Colonic mucosa (tissue), 4 donors: ENCODE measurements at regions not wholly inside any gene's neighbourhood (a gene's known extent, or its start where the extent isn't known, plus 50 kb on each side); places are given as distances from the start of the nearest gene placed in this dataset. TPM values are rescaled to one million over a fixed set of nuclear protein-coding genes. Genes with fewer than 3 reads are reported as not detected.

ENCODE experiments used
- DNase-seq: peaks from one replicate; pipeline ENCODE4 v3.0.0-alpha.2; 2020
- H3K27ac ChIP-seq: fragments of 200-600 bp; one replicate; pipeline ENCODE4 v1.8.0; 2021
- H3K27me3 ChIP-seq: fragments of 200-600 bp; one replicate; pipeline ENCODE4 v1.8.0; 2021
- H3K36me3 ChIP-seq: fragments of 200-600 bp; one replicate; pipeline ENCODE4 v1.8.0; 2021
- H3K4me1 ChIP-seq: fragments of 200-600 bp; one replicate; pipeline ENCODE4 v1.8.0; 2021; ENCODE audit warnings: mild to moderate bottlenecking
- H3K4me3 ChIP-seq: fragments of 200-600 bp; one replicate; pipeline ENCODE4 v1.8.0; 2021
- H3K9ac ChIP-seq, 2 donors: one replicate each; pipeline ENCODE4 v1.7.0; 2013; ENCODE audit warnings: control low read depth in 2 of 2, low read depth in 2 of 2, low read length in 2 of 2
- H3K9me3 ChIP-seq: fragments of 200-600 bp; one replicate; pipeline ENCODE4 v1.8.0; 2021
- intact Hi-C: fragments of 100-400 bp; cut with DNase I; formaldehyde crosslinking; loops from one replicate; pipeline ENCODE4 v1.14.1; 2022
- microRNA-seq: library from miRNA; unstranded; fragments of <30 nt; microRNA quantifications from one replicate; pipeline ENCODE4, GENCODE V29; 2019
- TF ChIP-seq, protein P1 (sequence below): fragments of 200-600 bp; IDR thresholded peaks from one replicate; pipeline ENCODE4 v1.8.0; 2022; ENCODE audit warnings: antibody characterized with exemption, mild to moderate bottlenecking
- donor health status: healthy.
- donor health status: DM: no; HTN: no; CAD: no.
- donor health status: DM: no; HTN: no; CAD: no.

DNA sequence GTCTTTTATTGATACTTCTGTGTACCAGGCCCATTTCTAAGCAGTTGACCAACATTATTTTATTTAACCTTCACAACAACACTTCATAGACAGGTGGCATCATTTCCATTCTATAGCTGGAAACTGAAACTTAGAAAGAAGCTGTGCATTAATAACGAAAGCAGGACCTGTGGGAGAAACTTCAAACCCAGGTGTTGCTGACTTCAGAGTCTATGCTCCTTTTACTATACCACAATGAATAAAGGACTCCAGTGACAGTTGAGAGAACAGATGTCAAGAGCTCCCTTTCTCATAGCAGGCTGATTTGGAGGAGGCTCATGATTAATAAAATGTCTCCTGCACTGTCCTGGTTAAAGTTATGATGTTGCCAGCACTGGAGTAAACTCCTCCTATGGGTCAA, 56.6 kb upstream of the POU3F2 start:
- intact Hi-C loops = no loop called here
- Histone ChIP-seq H3K27me3 (peaks cover 3% of the 10 kb centered on the region), H3K9ac (no peak overlapping the region), H3K9me3 (no peaks in the 10 kb centered on the region), H3K4me3 (no peak overlapping the region), H3K4me1 (no peaks in the 10 kb centered on the region), H3K36me3 (no peaks in the 10 kb centered on the region), H3K27ac (no peak overlapping the region)
- TF ChIP-seq, protein P1, sequence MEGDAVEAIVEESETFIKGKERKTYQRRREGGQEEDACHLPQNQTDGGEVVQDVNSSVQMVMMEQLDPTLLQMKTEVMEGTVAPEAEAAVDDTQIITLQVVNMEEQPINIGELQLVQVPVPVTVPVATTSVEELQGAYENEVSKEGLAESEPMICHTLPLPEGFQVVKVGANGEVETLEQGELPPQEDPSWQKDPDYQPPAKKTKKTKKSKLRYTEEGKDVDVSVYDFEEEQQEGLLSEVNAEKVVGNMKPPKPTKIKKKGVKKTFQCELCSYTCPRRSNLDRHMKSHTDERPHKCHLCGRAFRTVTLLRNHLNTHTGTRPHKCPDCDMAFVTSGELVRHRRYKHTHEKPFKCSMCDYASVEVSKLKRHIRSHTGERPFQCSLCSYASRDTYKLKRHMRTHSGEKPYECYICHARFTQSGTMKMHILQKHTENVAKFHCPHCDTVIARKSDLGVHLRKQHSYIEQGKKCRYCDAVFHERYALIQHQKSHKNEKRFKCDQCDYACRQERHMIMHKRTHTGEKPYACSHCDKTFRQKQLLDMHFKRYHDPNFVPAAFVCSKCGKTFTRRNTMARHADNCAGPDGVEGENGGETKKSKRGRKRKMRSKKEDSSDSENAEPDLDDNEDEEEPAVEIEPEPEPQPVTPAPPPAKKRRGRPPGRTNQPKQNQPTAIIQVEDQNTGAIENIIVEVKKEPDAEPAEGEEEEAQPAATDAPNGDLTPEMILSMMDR = no peak
- DNase-seq = no peak

DNA sequence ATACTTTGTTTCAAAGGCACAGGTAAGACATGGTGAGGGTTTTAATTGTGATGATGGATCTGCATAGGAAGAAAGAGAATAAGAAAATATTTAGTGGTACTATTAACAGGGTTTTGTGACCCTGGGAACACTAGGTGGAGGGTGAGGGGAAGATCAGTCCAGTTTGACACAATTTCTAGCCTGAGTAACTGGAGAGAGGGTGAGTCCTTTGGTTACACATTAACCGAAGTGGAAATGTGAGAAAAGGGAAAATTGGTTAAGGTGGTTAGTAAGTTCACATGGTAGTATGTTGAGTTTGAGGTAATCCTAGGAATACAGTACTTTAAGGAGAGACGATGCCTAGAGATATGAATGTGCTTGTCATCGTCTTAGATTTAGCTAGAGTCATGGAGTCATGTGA, 54.8 kb upstream of the POU3F2 start:
- Histone ChIP-seq H3K9ac (no peak overlapping the region), H3K27ac (no peak overlapping the region), H3K36me3 (no peaks in the 10 kb centered on the region), H3K9me3 (no peaks in the 10 kb centered on the region), H3K4me3 (no peak overlapping the region), H3K4me1 (no peaks in the 10 kb centered on the region), H3K27me3 (peaks cover 3% of the 10 kb centered on the region)
- intact Hi-C loops = no loop called here
- DNase-seq = no peak
- TF ChIP-seq, protein P1 = no peak

DNA sequence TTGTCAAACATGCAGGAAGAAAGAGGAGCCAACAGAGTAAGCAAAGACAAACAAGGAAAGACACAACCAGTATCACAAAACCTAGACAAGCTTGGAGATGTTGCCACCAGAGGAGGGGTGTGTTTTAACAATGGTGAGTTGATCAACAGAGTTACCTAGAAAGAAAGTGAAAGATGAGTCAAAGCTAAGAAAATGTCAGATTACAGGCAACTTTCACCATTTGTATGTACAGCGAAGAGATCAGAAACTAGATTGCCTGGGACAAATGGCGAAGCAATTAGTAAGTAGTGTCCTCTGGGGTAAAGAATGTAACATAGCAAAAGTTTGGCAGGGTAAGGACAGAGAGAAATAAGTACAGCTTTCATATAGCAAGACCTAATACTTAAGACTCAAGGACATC, 51.6 kb upstream of the POU3F2 start:
- no peak overlapping the region for H3K27ac ChIP-seq
- TF ChIP-seq, protein P1 = no peak
- intact Hi-C loops = no loop called here
- H3K9me3 ChIP-seq = no peaks in the 10 kb centered on the region
- H3K36me3 ChIP-seq = no peaks in the 10 kb centered on the region
- H3K4me3 ChIP-seq = no peak overlapping the region
- no peaks in the 10 kb centered on the region for H3K4me1 ChIP-seq
- no peaks in the 10 kb centered on the region for H3K27me3 ChIP-seq
- no peak overlapping the region for H3K9ac ChIP-seq
- no peak for DNase-seq

DNA sequence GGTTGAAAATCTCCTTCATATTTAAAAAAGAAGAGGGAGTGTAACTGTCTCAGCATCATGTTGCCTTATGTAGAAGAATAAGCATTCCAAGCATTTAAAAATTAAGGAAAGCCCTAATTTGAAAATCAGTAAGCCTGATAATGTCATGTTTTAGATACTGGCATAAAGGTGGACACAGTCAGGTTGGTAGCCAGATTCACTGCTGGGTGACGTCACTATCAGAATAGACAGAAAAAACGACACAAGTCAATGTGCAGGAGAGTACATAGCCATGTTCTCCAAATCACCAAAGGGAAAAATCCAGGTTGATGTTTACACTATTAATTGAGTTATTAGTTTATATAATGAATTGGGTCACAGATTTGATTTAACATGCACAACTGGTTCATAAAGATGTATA, 50.8 kb upstream of the POU3F2 start:
- TF ChIP-seq, protein P1 = no peak
- H3K9me3 ChIP-seq = no peaks in the 10 kb centered on the region
- intact Hi-C loops = no loop called here
- no peak overlapping the region for H3K9ac ChIP-seq
- no peaks in the 10 kb centered on the region for H3K36me3 ChIP-seq
- H3K4me1 ChIP-seq = no peaks in the 10 kb centered on the region
- H3K27me3 ChIP-seq = no peaks in the 10 kb centered on the region
- H3K4me3 ChIP-seq = no peak overlapping the region
- H3K27ac ChIP-seq = no peak overlapping the region
- DNase-seq = no peak

Small RNA genes in the stretch of these regions (microRNA-seq; reads per million reads assigned to microRNA genes)
- gene MIR2113 = not detected
